IPS-15b (cell line): ENCODE measurements at regions not wholly inside any gene's neighbourhood (a gene's known extent, or its start where the extent isn't known, plus 50 kb on each side); places are given as distances from the start of the nearest gene placed in this dataset.

Experiments
- H3K27me3 ChIP-seq: one replicate; pipeline ENCODE4 v1.6.1; 2013; ENCODE audit warnings: low read length; ENCODE audit not compliant: control insufficient read depth, insufficient read depth
- H3K36me3 ChIP-seq: one replicate; pipeline ENCODE4 v1.6.1; 2013; ENCODE audit warnings: low read length; ENCODE audit not compliant: control insufficient read depth, insufficient read depth
- H3K4me1 ChIP-seq: one replicate; pipeline ENCODE4 v1.6.1; 2013; ENCODE audit warnings: mild to moderate bottlenecking, low read length; ENCODE audit not compliant: control insufficient read depth, insufficient read depth
- H3K4me3 ChIP-seq: one replicate; pipeline ENCODE4 v1.5.1; 2013; ENCODE audit warnings: low read depth, low read length
- H3K9ac ChIP-seq: one replicate; pipeline ENCODE4 v1.6.1; 2013; ENCODE audit warnings: low read depth, mild to moderate bottlenecking, low read length
- H3K9me3 ChIP-seq: one replicate; pipeline ENCODE4 v1.6.1; 2013; ENCODE audit warnings: mild to moderate bottlenecking, low read length; ENCODE audit not compliant: control insufficient read depth, insufficient read depth

DNA sequence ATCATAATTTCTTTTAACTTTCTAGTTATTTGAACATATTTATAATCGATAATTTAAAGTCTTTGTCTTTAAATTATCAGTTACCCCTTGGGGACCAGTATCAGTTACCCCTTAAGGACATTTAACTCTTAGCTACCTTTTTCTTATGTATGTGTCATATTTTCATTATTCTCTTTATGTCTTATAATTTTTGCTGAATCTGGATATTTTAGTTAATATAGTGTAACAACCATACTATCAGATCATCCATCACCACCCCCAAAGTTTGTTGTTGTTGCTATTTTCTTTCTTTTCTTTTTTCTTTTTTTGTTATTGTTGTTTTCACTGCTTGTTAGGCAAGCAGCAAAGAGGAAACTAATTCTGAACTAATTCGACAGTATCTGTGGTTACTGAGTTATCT lies 57.0 kb upstream of the TNFSF18 start:
- H3K4me1 ChIP-seq = no peaks in the 10 kb centered on the region
- no peaks in the 10 kb centered on the region for H3K27me3 ChIP-seq
- no peaks in the 10 kb centered on the region for H3K9me3 ChIP-seq
- H3K4me3 ChIP-seq = no peak overlapping the region
- H3K36me3 ChIP-seq = no peaks in the 10 kb centered on the region
- no peak overlapping the region for H3K9ac ChIP-seq

DNA sequence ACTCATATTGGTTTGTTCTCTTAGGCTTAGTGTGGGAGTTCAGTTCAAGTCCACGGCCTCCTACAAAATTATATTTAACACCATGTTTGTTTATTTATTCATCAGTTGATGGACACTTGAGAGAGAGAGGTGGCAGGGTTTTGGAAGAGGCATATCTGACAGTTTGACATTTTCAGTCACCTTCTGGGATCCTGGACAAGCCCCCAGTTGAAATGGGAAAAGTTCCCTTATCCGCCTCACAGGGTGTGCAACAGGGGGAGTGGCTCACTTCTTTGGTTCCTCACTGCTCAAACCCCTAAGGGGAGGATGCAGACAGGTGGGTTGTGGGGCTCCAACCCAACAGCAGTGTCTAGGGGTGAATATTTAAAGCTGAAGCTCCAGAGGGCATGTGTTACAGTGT lies 52.3 kb upstream of the TNFSF18 start:
- no peaks in the 10 kb centered on the region for H3K36me3 ChIP-seq
- no peak overlapping the region for H3K9ac ChIP-seq
- no peaks in the 10 kb centered on the region for H3K9me3 ChIP-seq
- H3K27me3 ChIP-seq = no peaks in the 10 kb centered on the region
- H3K4me1 ChIP-seq = no peaks in the 10 kb centered on the region
- no peak overlapping the region for H3K4me3 ChIP-seq

DNA sequence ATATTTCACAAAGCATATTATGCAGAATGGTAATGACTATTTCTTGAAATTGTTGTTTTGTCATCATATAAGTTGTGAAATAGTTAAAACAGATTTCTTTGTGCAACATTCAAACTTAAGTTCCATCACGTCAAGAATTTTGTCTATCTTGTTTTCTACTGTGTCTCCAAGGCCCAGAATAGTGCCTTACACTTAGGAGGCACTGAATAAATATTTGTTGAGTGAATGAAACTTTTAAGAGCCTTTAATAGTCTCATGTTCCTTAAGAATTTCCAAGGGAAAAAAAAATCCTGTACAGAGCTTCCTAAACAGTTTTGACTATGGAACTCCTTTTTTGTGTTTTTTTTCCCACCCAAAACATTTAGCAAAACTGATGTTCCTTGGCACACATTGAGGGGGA lies 50.8 kb upstream of the TNFSF18 start:
- Histone ChIP-seq H3K9me3 (no peaks in the 10 kb centered on the region), H3K9ac (no peak overlapping the region), H3K4me1 (no peaks in the 10 kb centered on the region), H3K36me3 (no peaks in the 10 kb centered on the region), H3K4me3 (no peak overlapping the region), H3K27me3 (no peaks in the 10 kb centered on the region)

DNA sequence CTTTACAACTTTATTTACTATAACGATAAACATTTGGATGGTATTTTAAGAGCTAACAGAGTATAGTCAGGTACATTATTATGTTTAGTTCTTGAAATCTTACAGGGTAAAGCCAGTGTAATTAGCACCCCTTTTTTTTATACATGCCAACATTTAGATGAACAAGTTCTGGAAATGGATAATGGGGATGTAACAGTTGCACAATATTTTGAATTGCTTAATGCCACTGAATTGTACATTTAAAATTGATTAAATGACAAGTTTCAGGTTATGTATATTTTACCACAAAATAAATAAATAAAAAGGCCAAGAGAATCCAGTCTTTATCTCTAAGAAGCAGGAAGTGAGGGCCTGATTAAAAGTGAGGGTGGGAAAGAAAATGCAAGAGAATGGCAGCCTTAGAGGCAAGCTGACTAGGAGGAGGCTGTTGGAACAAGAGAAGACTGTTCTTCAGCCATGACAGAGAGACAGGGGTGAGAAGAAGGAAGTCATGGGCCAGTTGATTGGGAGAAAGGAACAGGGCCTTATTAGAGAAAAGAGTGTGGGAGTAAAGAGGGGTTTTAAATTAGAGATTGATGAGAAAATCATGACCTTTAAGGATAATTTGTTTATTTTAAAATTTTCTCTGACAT lies 49.9 kb upstream of the TNFSF18 start:
- H3K27me3 ChIP-seq = no peaks in the 10 kb centered on the region
- no peak overlapping the region for H3K9ac ChIP-seq
- H3K9me3 ChIP-seq = no peaks in the 10 kb centered on the region
- H3K4me1 ChIP-seq = no peaks in the 10 kb centered on the region
- no peak overlapping the region for H3K4me3 ChIP-seq
- no peaks in the 10 kb centered on the region for H3K36me3 ChIP-seq
